Sigmoid colon (tissue), 4 donors: ENCODE measurements at regions not wholly inside any gene's neighbourhood (a gene's known extent, or its start where the extent isn't known, plus 50 kb on each side); places are given as distances from the start of the nearest gene placed in this dataset.

Experiments used
- CTCF ChIP-seq, 4 experiments: fragments of 450-650 bp in 3 of 4; fragments of 200-600 bp in 1 of 4; IDR thresholded peaks; one replicate each; pipeline ENCODE4 v1.5.1; 2016 to 2019; ENCODE audit warnings: antibody characterized with exemption in 4 of 4, mild to moderate bottlenecking in 3 of 4, moderate library complexity in 2 of 4
- EP300 ChIP-seq, 4 donors: sonication (generic); formaldehyde crosslinking; IDR thresholded peaks; one replicate each; pipeline ENCODE4 v1.6.1; 2017; ENCODE audit warnings: antibody characterized with exemption in 4 of 4
- POLR2A ChIP-seq, 2 donors: fragments of 450-650 bp; IDR thresholded peaks; one replicate each; pipeline ENCODE4 v1.6.1; 2016; ENCODE audit warnings: antibody characterized with exemption in 2 of 2, mild to moderate bottlenecking in 2 of 2, moderate library complexity in 2 of 2
- POLR2AphosphoS5 ChIP-seq, 4 donors: sonication (generic); formaldehyde crosslinking; IDR thresholded peaks; one replicate each; pipeline ENCODE4 v1.6.1; 2017; ENCODE audit warnings: antibody characterized with exemption in 4 of 4

GRCh38 chr16:54373534-54374520 lies 87.2 kb upstream of the IRX3 start:
- TF ChIP-seq POLR2AphosphoS5 (IDR thresholded peaks at IDR 0.05): no peak
- no peak for TF ChIP-seq CTCF (IDR thresholded peaks at IDR 0.05)
- no peak for TF ChIP-seq POLR2A (IDR thresholded peaks at IDR 0.05)
- TF ChIP-seq EP300 (IDR thresholded peaks at IDR 0.05): no peak
